Ishikawa (cell line): ENCODE measurements at regions not wholly inside any gene's neighbourhood (a gene's known extent, or its start where the extent isn't known, plus 50 kb on each side); places are given as distances from the start of the nearest gene placed in this dataset.

Experiments
- CEBPB ChIP-seq: IDR thresholded peaks from 2 replicates; pipeline ENCODE4 v1.6.1; 2012
- CREB1 ChIP-seq: IDR thresholded peaks from 2 replicates; pipeline ENCODE4 v1.6.1; 2012; ENCODE audit warnings: low read depth
- EGR1 ChIP-seq: IDR thresholded peaks from 2 replicates; pipeline ENCODE4 v1.6.1; 2012
- EP300 ChIP-seq: IDR thresholded peaks from 2 replicates; pipeline ENCODE4 v1.6.1; 2012; ENCODE audit warnings: borderline replicate concordance
- NFIC ChIP-seq: IDR thresholded peaks from 2 replicates; pipeline ENCODE4 v1.6.1; 2012
- RAD21 ChIP-seq: IDR thresholded peaks from 2 replicates; pipeline ENCODE4 v1.6.1; 2012; ENCODE audit warnings: low read depth
- TAF1 ChIP-seq: IDR thresholded peaks from 2 replicates; pipeline ENCODE4 v1.6.1; 2012; ENCODE audit warnings: low read depth, mild to moderate bottlenecking
- TCF12 ChIP-seq: IDR thresholded peaks from 2 replicates; pipeline ENCODE4 v1.6.1; 2012; ENCODE audit warnings: low read depth
- TEAD4 ChIP-seq: IDR thresholded peaks from 2 replicates; pipeline ENCODE4 v1.6.1; 2012
- YY1 ChIP-seq: IDR thresholded peaks from 2 replicates; pipeline ENCODE4 v1.6.1; 2012; ENCODE audit warnings: low read depth
- ZBTB7A ChIP-seq: IDR thresholded peaks from 2 replicates; pipeline ENCODE4 v1.6.1; 2012; ENCODE audit warnings: low read depth
- TF ChIP-seq, protein P1 (sequence below): IDR thresholded peaks from 2 replicates; pipeline ENCODE4 v1.6.1; 2012; ENCODE audit warnings: low read depth, mild to moderate bottlenecking
- TF ChIP-seq, protein P2 (sequence below): IDR thresholded peaks from 2 replicates; pipeline ENCODE4 v1.6.1; 2012
- TF ChIP-seq, protein P3 (sequence below): IDR thresholded peaks from 2 replicates; pipeline ENCODE4 v1.6.1; 2012

DNA sequence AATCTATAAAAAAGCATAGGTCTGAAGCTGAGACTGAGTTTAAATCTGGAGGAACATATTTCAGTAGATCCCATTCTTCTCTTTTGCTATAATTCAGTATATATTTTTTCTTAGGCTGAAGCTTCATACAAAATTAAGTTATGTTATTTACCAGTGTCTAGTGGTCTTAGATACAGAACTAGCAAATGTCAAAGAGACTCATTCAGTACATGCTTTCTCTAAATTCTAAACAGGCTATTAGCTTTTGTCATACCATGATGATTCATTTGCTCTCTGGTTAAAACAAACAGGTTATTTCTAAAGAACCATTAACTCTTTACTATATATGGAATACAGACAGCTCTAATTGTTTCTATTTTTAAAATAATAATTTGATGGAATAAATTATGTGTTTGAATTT lies 1170.2 kb upstream of the PRMT6 start:
- TF ChIP-seq YY1, result no peak
- TF ChIP-seq, protein P1, sequence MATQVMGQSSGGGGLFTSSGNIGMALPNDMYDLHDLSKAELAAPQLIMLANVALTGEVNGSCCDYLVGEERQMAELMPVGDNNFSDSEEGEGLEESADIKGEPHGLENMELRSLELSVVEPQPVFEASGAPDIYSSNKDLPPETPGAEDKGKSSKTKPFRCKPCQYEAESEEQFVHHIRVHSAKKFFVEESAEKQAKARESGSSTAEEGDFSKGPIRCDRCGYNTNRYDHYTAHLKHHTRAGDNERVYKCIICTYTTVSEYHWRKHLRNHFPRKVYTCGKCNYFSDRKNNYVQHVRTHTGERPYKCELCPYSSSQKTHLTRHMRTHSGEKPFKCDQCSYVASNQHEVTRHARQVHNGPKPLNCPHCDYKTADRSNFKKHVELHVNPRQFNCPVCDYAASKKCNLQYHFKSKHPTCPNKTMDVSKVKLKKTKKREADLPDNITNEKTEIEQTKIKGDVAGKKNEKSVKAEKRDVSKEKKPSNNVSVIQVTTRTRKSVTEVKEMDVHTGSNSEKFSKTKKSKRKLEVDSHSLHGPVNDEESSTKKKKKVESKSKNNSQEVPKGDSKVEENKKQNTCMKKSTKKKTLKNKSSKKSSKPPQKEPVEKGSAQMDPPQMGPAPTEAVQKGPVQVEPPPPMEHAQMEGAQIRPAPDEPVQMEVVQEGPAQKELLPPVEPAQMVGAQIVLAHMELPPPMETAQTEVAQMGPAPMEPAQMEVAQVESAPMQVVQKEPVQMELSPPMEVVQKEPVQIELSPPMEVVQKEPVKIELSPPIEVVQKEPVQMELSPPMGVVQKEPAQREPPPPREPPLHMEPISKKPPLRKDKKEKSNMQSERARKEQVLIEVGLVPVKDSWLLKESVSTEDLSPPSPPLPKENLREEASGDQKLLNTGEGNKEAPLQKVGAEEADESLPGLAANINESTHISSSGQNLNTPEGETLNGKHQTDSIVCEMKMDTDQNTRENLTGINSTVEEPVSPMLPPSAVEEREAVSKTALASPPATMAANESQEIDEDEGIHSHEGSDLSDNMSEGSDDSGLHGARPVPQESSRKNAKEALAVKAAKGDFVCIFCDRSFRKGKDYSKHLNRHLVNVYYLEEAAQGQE, result no peak
- TF ChIP-seq RAD21, result no peak
- TF ChIP-seq, protein P2, sequence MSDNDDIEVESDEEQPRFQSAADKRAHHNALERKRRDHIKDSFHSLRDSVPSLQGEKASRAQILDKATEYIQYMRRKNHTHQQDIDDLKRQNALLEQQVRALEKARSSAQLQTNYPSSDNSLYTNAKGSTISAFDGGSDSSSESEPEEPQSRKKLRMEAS, result no peak
- TF ChIP-seq CEBPB, result no peak
- TF ChIP-seq EP300, result no peak
- no peak for TF ChIP-seq TAF1
- TF ChIP-seq CREB1, result no peak
- TF ChIP-seq, protein P3, sequence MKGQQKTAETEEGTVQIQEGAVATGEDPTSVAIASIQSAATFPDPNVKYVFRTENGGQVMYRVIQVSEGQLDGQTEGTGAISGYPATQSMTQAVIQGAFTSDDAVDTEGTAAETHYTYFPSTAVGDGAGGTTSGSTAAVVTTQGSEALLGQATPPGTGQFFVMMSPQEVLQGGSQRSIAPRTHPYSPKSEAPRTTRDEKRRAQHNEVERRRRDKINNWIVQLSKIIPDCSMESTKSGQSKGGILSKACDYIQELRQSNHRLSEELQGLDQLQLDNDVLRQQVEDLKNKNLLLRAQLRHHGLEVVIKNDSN, result no peak
- no peak for TF ChIP-seq ZBTB7A
- no peak for TF ChIP-seq EGR1
- TF ChIP-seq TCF12, result no peak
- no peak for TF ChIP-seq NFIC
- TF ChIP-seq TEAD4, result no peak
